NCI-H345 treated with DMSO at 0.1 percent for 48 hours (cell line): ENCODE measurements at regions not wholly inside any gene's neighbourhood (a gene's known extent, or its start where the extent isn't known, plus 50 kb on each side); places are given as distances from the start of the nearest gene placed in this dataset.
"Not testable (repeated sequence)": the region's sequence is repeated elsewhere in the genome, so short reads cannot be mapped to it uniquely, and the experiment has no call there.

Experiments used
- DNase-seq: peaks from one replicate; lab custom pipeline; 2025; ENCODE audit not compliant: unreplicated experiment; lab: John Stamatoyannopoulos, UW

- DNase-seq: no peak
Measured at GRCh38 chr9:26789959-26790358, 102.6 kb downstream of the CAAP1 start.

GRCh38 chr9:26786564-26786963, 106.0 kb downstream of the CAAP1 start:
- DNase-seq: no peak

- DNase-seq: no peak
Measured at GRCh38 chr9:26782899-26783298, 109.7 kb downstream of the CAAP1 start.

- DNase-seq: no peak
Measured at GRCh38 chr9:26781906-26782305, 110.7 kb downstream of the CAAP1 start.

- not testable (repeated sequence) for DNase-seq
Measured at GRCh38 chr9:26780307-26780706, 112.3 kb downstream of the CAAP1 start.

GRCh38 chr9:26779062-26779461, 113.5 kb downstream of the CAAP1 start:
- DNase-seq: no peak

- DNase-seq: no peak
Measured at GRCh38 chr9:26775391-26775790, 117.2 kb downstream of the CAAP1 start.

GRCh38 chr9:26773056-26773455, 119.5 kb downstream of the CAAP1 start:
- no peak for DNase-seq

- DNase-seq: no peak
Measured at GRCh38 chr9:26770821-26771220, 121.8 kb downstream of the CAAP1 start.

- DNase-seq: no peak
Measured at GRCh38 chr9:26768145-26768544, 124.5 kb downstream of the CAAP1 start.

GRCh38 chr9:26760675-26761074, 131.9 kb downstream of the CAAP1 start:
- DNase-seq: no peak

- DNase-seq: no peak
Measured at GRCh38 chr9:26758655-26759054, 133.9 kb downstream of the CAAP1 start.

- DNase-seq: no peak
Measured at GRCh38 chr9:26756881-26757280, 135.7 kb downstream of the CAAP1 start.

GRCh38 chr9:26755476-26755875, 137.1 kb downstream of the CAAP1 start:
- DNase-seq: no peak

- no peak for DNase-seq
Measured at GRCh38 chr9:26754509-26755164, 138.0 kb downstream of the CAAP1 start.

- DNase-seq: no peak
Measured at GRCh38 chr9:26753971-26754370, 138.6 kb downstream of the CAAP1 start.

- DNase-seq: no peak
Measured at GRCh38 chr9:26750162-26750561, 142.4 kb downstream of the CAAP1 start.

GRCh38 chr9:26748449-26749058, 144.0 kb downstream of the CAAP1 start:
- no peak for DNase-seq

- DNase-seq: no peak
Measured at GRCh38 chr9:26747611-26748010, 145.0 kb downstream of the CAAP1 start.

- DNase-seq: no peak
Measured at GRCh38 chr9:26746357-26747072, 146.1 kb downstream of the CAAP1 start.

GRCh38 chr9:26745111-26745510, 147.5 kb downstream of the CAAP1 start:
- no peak for DNase-seq
